CD14-positive monocyte (primary cell): ENCODE measurements at regions not wholly inside any gene's neighbourhood (a gene's known extent, or its start where the extent isn't known, plus 50 kb on each side); places are given as distances from the start of the nearest gene placed in this dataset.

Experiments
- DNase-seq, 3 donors: peaks; one replicate each; pipeline ENCODE4 v3.0.0-alpha.2; 2011 to 2022
- H2AFZ ChIP-seq: 2 replicates; pipeline ENCODE4 v1.6.0; 2012; ENCODE audit warnings: mild to moderate bottlenecking, low read depth, low read length, inconsistent platforms; ENCODE audit not compliant: insufficient read depth, poor library complexity, severe bottlenecking
- H3K27ac ChIP-seq, 2 donors: 1 replicate in 1 of 2; 2 replicates in 1 of 2; pipeline ENCODE4 v1.5.1; 2012 to 2013; ENCODE audit warnings: low read length in 2 of 2, control low read depth in 1 of 2, inconsistent platforms in 1 of 2, low read depth in 1 of 2, mild to moderate bottlenecking in 1 of 2
- H3K27me3 ChIP-seq, 2 donors: one replicate each; pipeline versions ENCODE4 v1.6.0 to v1.6.1; 2011 to 2013; ENCODE audit warnings: low read length in 2 of 2; ENCODE audit not compliant: control insufficient read depth in 2 of 2, insufficient read depth in 2 of 2
- H3K36me3 ChIP-seq, 2 donors: replicated peaks in 1 of 2; 1 replicate in 1 of 2; 2 replicates in 1 of 2; pipeline versions ENCODE4 v1.5.1 to v1.6.1; 2012 to 2013; ENCODE audit warnings: low read length in 2 of 2, control low read depth in 1 of 2, inconsistent platforms in 1 of 2, mild to moderate bottlenecking in 1 of 2; ENCODE audit not compliant: insufficient read depth in 2 of 2, control insufficient read depth in 1 of 2
- H3K4me1 ChIP-seq, 2 donors: 1 replicate in 1 of 2; 2 replicates in 1 of 2; pipeline versions ENCODE4 v1.5.1 to v1.6.1; 2012 to 2013; ENCODE audit warnings: low read length in 2 of 2, control low read depth in 1 of 2, inconsistent platforms in 1 of 2, mild to moderate bottlenecking in 1 of 2, moderate library complexity in 1 of 2; ENCODE audit not compliant: insufficient read depth in 2 of 2, control insufficient read depth in 1 of 2
- H3K4me2 ChIP-seq: replicated peaks from 2 replicates; pipeline ENCODE3; 2012; ENCODE audit warnings: low read length, moderate library complexity, mild to moderate bottlenecking; ENCODE audit not compliant: poor library complexity, severe bottlenecking; ENCODE audit errors: extremely low read depth
- H3K4me3 ChIP-seq, 3 experiments: fragments of 200-600 bp in 1 of 3; sonication (generic) in 1 of 3; replicated peaks in 1 of 3; 1 replicate in 2 of 3; 2 replicates in 1 of 3; pipeline ENCODE4 v1.5.1; 2011 to 2013; ENCODE audit warnings: low read length in 3 of 3, mild to moderate bottlenecking in 3 of 3, control low read depth in 2 of 3, low read depth in 2 of 3, inconsistent platforms in 1 of 3, moderate library complexity in 1 of 3
- H3K79me2 ChIP-seq: 2 replicates; pipeline ENCODE4 v1.6.0; 2012; ENCODE audit warnings: mild to moderate bottlenecking, control low read depth, inconsistent platforms, low read length, moderate library complexity; ENCODE audit not compliant: insufficient read depth
- H3K9ac ChIP-seq: 2 replicates; pipeline ENCODE4 v1.6.0; 2017; ENCODE audit warnings: low read length, mild to moderate bottlenecking; ENCODE audit not compliant: insufficient read depth, poor library complexity, severe bottlenecking
- H3K9me3 ChIP-seq, 2 donors: replicated peaks in 1 of 2; 1 replicate in 1 of 2; 2 replicates in 1 of 2; pipeline versions ENCODE4 v1.5.1 to v1.6.1; 2012 to 2013; ENCODE audit warnings: low read length in 2 of 2, control low read depth in 1 of 2; ENCODE audit not compliant: control insufficient read depth in 1 of 2, insufficient read depth in 1 of 2
- H4K20me1 ChIP-seq: 2 replicates; pipeline ENCODE4 v1.6.0; 2012; ENCODE audit warnings: mild to moderate bottlenecking, low read length, control low read depth, moderate library complexity; ENCODE audit not compliant: insufficient read depth
- H3K27ac Mint-ChIP-seq, 7 donors: one replicate each; pipeline ENCODE4 v1.8.0; 2020; ENCODE audit warnings: mild to moderate bottlenecking in 7 of 7, mixed read lengths in 7 of 7, moderate library complexity in 6 of 7, inconsistent platforms in 2 of 7
- H3K27me3 Mint-ChIP-seq, 3 donors: one replicate each; pipeline ENCODE4 v1.8.0; 2021 to 2022; ENCODE audit warnings: low read depth in 3 of 3, mild to moderate bottlenecking in 3 of 3, mixed read lengths in 3 of 3, moderate library complexity in 3 of 3, inconsistent platforms in 1 of 3
- H3K36me3 Mint-ChIP-seq, 2 donors: one replicate each; pipeline ENCODE4 v1.8.0; 2020; ENCODE audit warnings: mixed read lengths in 2 of 2, inconsistent platforms in 1 of 2, mild to moderate bottlenecking in 1 of 2
- H3K4me1 Mint-ChIP-seq: one replicate; pipeline ENCODE4 v1.8.0; 2020; ENCODE audit warnings: mild to moderate bottlenecking, mixed read lengths
- H3K4me3 Mint-ChIP-seq, 2 donors: one replicate each; pipeline ENCODE4 v1.8.0; 2020; ENCODE audit warnings: mild to moderate bottlenecking in 2 of 2, mixed read lengths in 2 of 2, moderate library complexity in 1 of 2
- H3K9me3 Mint-ChIP-seq, 7 donors: one replicate each; pipeline ENCODE4 v1.8.0; 2020 to 2022; ENCODE audit warnings: mixed read lengths in 7 of 7, mild to moderate bottlenecking in 6 of 7, moderate library complexity in 6 of 7, inconsistent platforms in 2 of 7
- CTCF ChIP-seq: fragments of 200-600 bp; IDR thresholded peaks from one replicate; pipeline ENCODE4 v1.8.0; 2022; ENCODE audit warnings: antibody characterized with exemption, mild to moderate bottlenecking
- WGBS: methylation state at CpG from one replicate; pipeline ENCODE4 v1.1.5; 2013; ENCODE audit warnings: missing lambda C conversion rate; ENCODE audit not compliant: insufficient coverage; 5-methylcytosine and 5-hydroxymethylcytosine counted together
- intact Hi-C, 2 donors: fragments of 100-400 bp; cut with micrococcal nuclease; formaldehyde crosslinking; loops; one replicate each; pipeline versions ENCODE4 v1.15.0 to v1.15.1; 2023

GRCh38 chr15:98321896-98322295 is 326.4 kb upstream of the IGF1R start:
- Mint-ChIP-seq H3K27ac (no peak overlapping the region), H3K27me3 (peaks cover 6 to 17% (median 8%) of the 10 kb centered on the region in 3 donors), H3K36me3 (no peaks in the 10 kb centered on the region), H3K4me3 (no peak overlapping the region), H3K4me1 (peaks cover 7% of the 10 kb centered on the region), H3K9me3 (peaks cover 9 to 27% (median 22%) of the 10 kb centered on the region in 7 donors)
- WGBS = 93% methylated on average over 3 of the region's 5 CpGs
- no peaks in the 10 kb centered on the region for H3K79me2 ChIP-seq
- no peaks in the 10 kb centered on the region for H4K20me1 ChIP-seq
- H3K9me3 ChIP-seq = peaks cover 14% of the 10 kb centered on the region in 2 donors
- no peak overlapping the region for H3K27ac ChIP-seq
- no peaks in the 10 kb centered on the region for H3K4me1 ChIP-seq
- no peak for DNase-seq
- no peak overlapping the region for H3K9ac ChIP-seq
- no peak for TF ChIP-seq CTCF
- H3K4me2 ChIP-seq = no peak overlapping the region
- intact Hi-C loops = no loop called here
- H3K36me3 ChIP-seq = no peaks in the 10 kb centered on the region
- H3K27me3 ChIP-seq = peaks cover 0 to 2% of the 10 kb centered on the region in 2 donors
- H2AFZ ChIP-seq = no peak overlapping the region
- H3K4me3 ChIP-seq = no peak overlapping the region

- H3K9me3 ChIP-seq = peaks cover 14% of the 10 kb centered on the region in 2 donors
- peaks cover 7% of the 10 kb centered on the region for H3K4me1 Mint-ChIP-seq
- no peaks in the 10 kb centered on the region for H3K79me2 ChIP-seq
- H3K36me3 Mint-ChIP-seq = no peaks in the 10 kb centered on the region
- no peak overlapping the region for H3K4me3 Mint-ChIP-seq
- H3K9me3 Mint-ChIP-seq = peaks cover 9 to 28% (median 22%) of the 10 kb centered on the region in 7 donors
- H3K9ac ChIP-seq = no peak overlapping the region
- peaks cover 4 to 17% (median 6%) of the 10 kb centered on the region in 3 donors for H3K27me3 Mint-ChIP-seq
- no peak overlapping the region for H3K4me2 ChIP-seq
- H3K4me3 ChIP-seq = no peak overlapping the region
- WGBS = 100% methylated on average over 3 of the region's 4 CpGs
- H2AFZ ChIP-seq = no peak overlapping the region
- no peak for DNase-seq
- H3K4me1 ChIP-seq = no peaks in the 10 kb centered on the region
- no peaks in the 10 kb centered on the region for H4K20me1 ChIP-seq
- H3K27ac Mint-ChIP-seq = no peak overlapping the region
- intact Hi-C loops = no loop called here
- H3K27ac ChIP-seq = no peak overlapping the region
- H3K27me3 ChIP-seq = peaks cover 0 to 2% of the 10 kb centered on the region in 2 donors
- no peaks in the 10 kb centered on the region for H3K36me3 ChIP-seq
- TF ChIP-seq CTCF = no peak
Observed at GRCh38 chr15:98322581-98322980, 325.8 kb upstream of the IGF1R start.
